Muscle of back (tissue), 3 donors: ENCODE measurements at regions not wholly inside any gene's neighbourhood (a gene's known extent, or its start where the extent isn't known, plus 50 kb on each side); places are given as distances from the start of the nearest gene placed in this dataset.

Experiments used
- DNase-seq, 3 donors: peaks; one replicate each; pipeline versions ENCODE4 v3.0.0 to v3.0.0-alpha.2; 2013

GRCh38 chr3:111311709-111312235 is 230.2 kb upstream of the CD96 start:
- DNase-seq = no peak

- peak in 1 of 3 donors; percentile 14 for DNase-seq
These were observed 227.7 kb upstream of the CD96 start for GRCh38 chr3:111314181-111314873.

- DNase-seq = peak in 1 of 3 donors; percentile 53
These were observed 227.1 kb upstream of the CD96 start for GRCh38 chr3:111314898-111315297.

GRCh38 chr3:111315930-111316587 is 225.9 kb upstream of the CD96 start:
- peak; percentile 44 to 59 (median 49) for DNase-seq

- no peak for DNase-seq
These were observed 223.7 kb upstream of the CD96 start for GRCh38 chr3:111318289-111318688.

- no peak for DNase-seq
These were observed 222.4 kb upstream of the CD96 start for GRCh38 chr3:111319598-111319997.

GRCh38 chr3:111321786-111322185 is 220.2 kb upstream of the CD96 start:
- no peak for DNase-seq

GRCh38 chr3:111323019-111323418 is 219.0 kb upstream of the CD96 start:
- DNase-seq = no peak

- no peak for DNase-seq
These were observed 217.8 kb upstream of the CD96 start for GRCh38 chr3:111324151-111324550.

GRCh38 chr3:111324645-111325044 is 217.4 kb upstream of the CD96 start:
- DNase-seq = no peak

GRCh38 chr3:111325160-111325718 is 216.8 kb upstream of the CD96 start:
- no peak for DNase-seq

GRCh38 chr3:111326144-111326995 is 215.6 kb upstream of the CD96 start:
- DNase-seq = peak in 1 of 3 donors; percentile 74

GRCh38 chr3:111331306-111331705 is 210.7 kb upstream of the CD96 start:
- DNase-seq = no peak

- no peak for DNase-seq
These were observed 210.1 kb upstream of the CD96 start for GRCh38 chr3:111331912-111332311.

- DNase-seq = peak in 2 of 3 donors; percentile 15 to 39
These were observed 209.4 kb upstream of the CD96 start for GRCh38 chr3:111332488-111333080.

GRCh38 chr3:111333642-111334041 is 208.4 kb upstream of the CD96 start:
- DNase-seq = no peak

- no peak for DNase-seq
These were observed 206.3 kb upstream of the CD96 start for GRCh38 chr3:111335512-111336303.

GRCh38 chr3:111336511-111336910 is 205.5 kb upstream of the CD96 start:
- no peak for DNase-seq

- peak; percentile 46 to 69 (median 59) for DNase-seq
These were observed 203.8 kb upstream of the CD96 start for GRCh38 chr3:111338059-111338698.

GRCh38 chr3:111339017-111339416 is 203.0 kb upstream of the CD96 start:
- no peak for DNase-seq
